ENCODE measurements at regions not wholly inside any gene's neighbourhood (a gene's known extent, or its start where the extent isn't known, plus 50 kb on each side); places are given as distances from the start of the nearest gene placed in this dataset.
A peak's percentile ranks its signal among the peaks of the same experiment; 100 is the strongest.

- Histone ChIP-seq H3K27me3 (ENCODE audit: control insufficient read depth, insufficient read depth, low read length) (no peaks in the 10 kb centered on the region), H3K4me3 (ENCODE audit: low read depth, low read length) (no peak overlapping the region), H3K36me3 (ENCODE audit: control insufficient read depth, insufficient read depth, low read length) (no peaks in the 10 kb centered on the region)
- no peak for TF ChIP-seq CTCF (IDR thresholded peaks at IDR 0.05; ENCODE audit: insufficient read depth, low read length, severe bottlenecking)
- DNase-seq (ENCODE audit: low read depth) (no peak), FAIRE-seq (no peak)
These were observed 378.7 kb upstream of the ZFHX3 start for GRCh38 chr16:73426433-73427160.

GRCh38 chr16:73420676-73421075 lies 372.7 kb upstream of the ZFHX3 start:
- Histone ChIP-seq H3K4me3 (ENCODE audit: low read depth, low read length) (no peak overlapping the region), H3K27me3 (ENCODE audit: control insufficient read depth, insufficient read depth, low read length) (no peaks in the 10 kb centered on the region), H3K36me3 (ENCODE audit: control insufficient read depth, insufficient read depth, low read length) (no peaks in the 10 kb centered on the region)
- FAIRE-seq = no peak
- DNase-seq (ENCODE audit: low read depth) = peak; percentile 1
- TF ChIP-seq CTCF (IDR thresholded peaks at IDR 0.05; ENCODE audit: insufficient read depth, low read length, severe bottlenecking) = no peak

- no peak for TF ChIP-seq CTCF (IDR thresholded peaks at IDR 0.05; ENCODE audit: insufficient read depth, low read length, severe bottlenecking)
- no peak for DNase-seq (ENCODE audit: low read depth)
- no peak for FAIRE-seq
These were observed 372.3 kb upstream of the ZFHX3 start for GRCh38 chr16:73420244-73420643.

GRCh38 chr16:73418691-73419090 lies 370.8 kb upstream of the ZFHX3 start:
- Histone ChIP-seq H3K4me3 (ENCODE audit: low read depth, low read length) (no peak overlapping the region), H3K27me3 (ENCODE audit: control insufficient read depth, insufficient read depth, low read length) (no peaks in the 10 kb centered on the region), H3K36me3 (ENCODE audit: control insufficient read depth, insufficient read depth, low read length) (no peaks in the 10 kb centered on the region)
- DNase-seq (ENCODE audit: low read depth) (no peak), FAIRE-seq (no peak)
- TF ChIP-seq CTCF (IDR thresholded peaks at IDR 0.05; ENCODE audit: insufficient read depth, low read length, severe bottlenecking) = no peak

More at GRCh38 chr16:73420244-73420643, 372.3 kb upstream of the ZFHX3 start:
- no peak overlapping the region for H3K4me3 ChIP-seq (ENCODE audit: low read depth, low read length)
- no peaks in the 10 kb centered on the region for H3K36me3 ChIP-seq (ENCODE audit: control insufficient read depth, insufficient read depth, low read length)
- no peaks in the 10 kb centered on the region for H3K27me3 ChIP-seq (ENCODE audit: control insufficient read depth, insufficient read depth, low read length)

GRCh38 chr16:73418051-73418450 lies 370.1 kb upstream of the ZFHX3 start:
- no peaks in the 10 kb centered on the region for H3K36me3 ChIP-seq (ENCODE audit: control insufficient read depth, insufficient read depth, low read length)
- no peak overlapping the region for H3K4me3 ChIP-seq (ENCODE audit: low read depth, low read length)
- FAIRE-seq (no peak), DNase-seq (ENCODE audit: low read depth) (no peak)
- H3K27me3 ChIP-seq (ENCODE audit: control insufficient read depth, insufficient read depth, low read length) = no peaks in the 10 kb centered on the region
- no peak for TF ChIP-seq CTCF (IDR thresholded peaks at IDR 0.05; ENCODE audit: insufficient read depth, low read length, severe bottlenecking)

GRCh38 chr16:73415286-73415685 lies 367.4 kb upstream of the ZFHX3 start:
- no peak for FAIRE-seq
- no peak overlapping the region for H3K4me3 ChIP-seq (ENCODE audit: low read depth, low read length)
- no peaks in the 10 kb centered on the region for H3K36me3 ChIP-seq (ENCODE audit: control insufficient read depth, insufficient read depth, low read length)
- DNase-seq (ENCODE audit: low read depth) = no peak
- H3K27me3 ChIP-seq (ENCODE audit: control insufficient read depth, insufficient read depth, low read length) = no peaks in the 10 kb centered on the region
- no peak for TF ChIP-seq CTCF (IDR thresholded peaks at IDR 0.05; ENCODE audit: insufficient read depth, low read length, severe bottlenecking)
